HG03442 (cell line): ENCODE measurements at regions not wholly inside any gene's neighbourhood (a gene's known extent, or its start where the extent isn't known, plus 50 kb on each side); places are given as distances from the start of the nearest gene placed in this dataset.
"Not testable (repeated sequence)": the region's sequence is repeated elsewhere in the genome, so short reads cannot be mapped to it uniquely, and the experiment has no call there.

Experiments
- ATAC-seq: cut with Tn5 transposase; IDR thresholded peaks from one replicate; pipeline ENCODE4 v1.9.1; 2021; ENCODE audit warnings: mild to moderate bottlenecking, moderate library complexity; ENCODE audit not compliant: unreplicated experiment

DNA sequence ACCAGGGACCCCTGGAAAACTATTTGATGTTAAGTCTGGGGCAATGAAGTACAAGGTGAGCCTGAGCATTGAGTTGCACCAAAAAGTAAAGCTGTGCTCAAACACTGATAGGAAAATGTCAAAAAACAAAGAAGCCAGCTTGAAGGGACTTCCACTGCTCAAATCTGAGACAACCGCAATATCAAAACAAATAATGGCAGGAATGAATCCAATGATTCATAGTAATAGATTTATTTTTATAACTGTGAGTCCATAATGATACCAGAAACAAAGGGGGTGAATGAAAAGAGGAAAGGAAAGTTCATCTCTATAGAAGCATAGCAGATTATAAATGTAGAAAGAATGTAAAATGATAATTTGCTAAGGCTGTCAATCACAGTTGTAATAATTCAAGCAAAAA, 237.3 kb upstream of the ZBTB20 start:
- ATAC-seq = no peak

DNA sequence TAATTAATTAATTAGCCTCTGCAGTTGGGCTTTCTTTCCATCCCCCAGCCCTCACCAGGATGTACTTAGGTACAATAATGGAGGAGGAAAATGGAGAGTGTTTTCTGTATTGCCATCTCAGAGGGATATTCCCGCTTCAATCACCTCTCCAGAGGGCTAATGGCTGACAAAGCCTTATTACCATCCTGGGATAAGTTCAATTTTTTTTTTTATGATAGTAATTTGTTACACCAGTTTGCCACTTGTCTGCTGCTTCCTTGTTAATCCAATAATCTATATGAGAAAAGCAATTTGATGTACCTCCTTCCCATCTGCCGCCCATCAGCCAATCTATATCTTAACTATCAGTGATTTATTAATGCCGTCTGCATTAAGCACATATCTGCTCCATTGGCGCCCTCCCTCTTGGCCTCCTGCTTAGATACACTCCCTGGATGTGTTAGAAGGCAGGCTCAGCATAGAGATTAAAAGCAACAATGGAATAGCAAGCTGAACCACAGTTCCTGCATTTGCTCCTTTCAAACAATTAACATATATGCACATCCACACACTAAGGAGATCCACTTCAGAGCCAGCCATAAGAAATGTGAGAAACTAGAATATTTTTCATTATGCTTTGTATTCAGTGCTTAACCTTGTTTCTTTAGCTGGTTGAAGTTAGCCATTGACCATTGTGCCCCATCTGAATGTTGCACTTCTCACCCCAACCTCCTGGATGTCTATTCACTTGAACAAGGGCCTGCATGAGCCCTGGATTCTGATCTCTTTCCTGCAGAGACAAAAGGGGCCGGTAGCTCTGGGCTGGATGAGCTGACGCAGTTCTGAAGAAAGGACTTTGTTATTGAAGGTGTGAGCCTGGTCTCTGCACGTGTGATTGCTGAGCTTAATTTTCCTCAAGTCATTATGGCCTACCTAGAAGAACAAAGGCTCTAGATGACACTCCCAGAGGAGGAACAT, 237.3 kb upstream of the GAP43 start:
- ATAC-seq = no peak

DNA sequence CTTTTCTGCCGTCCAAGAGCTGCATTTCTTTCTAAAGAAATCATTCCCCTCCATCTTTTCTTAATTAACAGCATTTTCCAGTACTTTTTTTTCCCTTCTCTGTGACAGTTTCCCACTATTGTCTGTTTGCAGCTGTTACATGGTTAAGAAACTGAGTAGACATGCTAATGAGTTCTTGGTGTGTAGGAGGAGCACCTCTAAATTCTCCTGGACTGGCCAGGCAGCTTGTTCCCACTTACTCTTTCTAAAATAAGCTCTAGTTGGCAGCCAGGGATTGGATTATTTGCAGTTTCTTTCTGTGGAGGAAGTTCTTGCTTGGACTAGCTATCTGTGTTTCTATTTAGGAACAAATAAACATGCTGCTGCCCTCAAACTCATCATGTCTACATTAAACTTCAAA, 235.1 kb upstream of the GAP43 start:
- no peak for ATAC-seq

DNA sequence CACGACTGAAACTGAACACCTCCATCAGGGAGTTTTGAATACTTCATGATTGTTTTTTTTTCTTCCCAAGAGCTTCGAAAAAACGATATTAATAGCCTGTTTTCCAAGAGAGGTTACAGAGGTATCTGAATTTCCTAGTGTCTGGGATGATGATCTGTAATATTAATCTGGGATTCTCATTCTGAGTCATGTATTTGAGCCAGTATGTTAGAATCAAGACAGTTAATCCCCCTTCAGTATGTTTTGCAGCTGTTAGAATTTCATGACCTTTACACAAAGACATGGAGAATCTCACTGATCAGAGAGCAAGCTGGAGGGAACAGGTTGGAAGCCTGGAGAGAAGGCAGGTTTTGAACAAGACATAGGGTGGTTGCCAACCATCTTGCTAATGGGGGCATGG, 234.5 kb upstream of the GAP43 start:
- ATAC-seq = no peak

DNA sequence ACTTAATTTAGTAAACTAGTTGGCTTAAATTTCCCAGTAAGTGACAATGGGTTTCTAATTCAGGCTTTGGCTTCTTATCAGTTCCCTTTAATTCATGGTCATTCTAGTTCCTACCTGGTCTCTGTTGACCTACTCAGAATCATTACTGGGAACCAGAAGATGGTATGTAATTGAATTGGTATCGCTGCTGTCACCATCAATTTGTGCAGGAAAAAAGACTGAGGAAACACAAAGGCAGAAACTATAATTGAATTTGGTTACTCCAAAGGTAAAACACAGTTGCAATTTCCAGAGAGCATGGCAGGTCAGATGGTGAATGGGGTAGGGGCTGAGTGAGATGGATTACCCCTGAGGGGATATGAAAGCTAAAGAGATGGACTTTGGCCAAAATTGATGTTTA, 226.5 kb upstream of the GAP43 start:
- no peak for ATAC-seq

DNA sequence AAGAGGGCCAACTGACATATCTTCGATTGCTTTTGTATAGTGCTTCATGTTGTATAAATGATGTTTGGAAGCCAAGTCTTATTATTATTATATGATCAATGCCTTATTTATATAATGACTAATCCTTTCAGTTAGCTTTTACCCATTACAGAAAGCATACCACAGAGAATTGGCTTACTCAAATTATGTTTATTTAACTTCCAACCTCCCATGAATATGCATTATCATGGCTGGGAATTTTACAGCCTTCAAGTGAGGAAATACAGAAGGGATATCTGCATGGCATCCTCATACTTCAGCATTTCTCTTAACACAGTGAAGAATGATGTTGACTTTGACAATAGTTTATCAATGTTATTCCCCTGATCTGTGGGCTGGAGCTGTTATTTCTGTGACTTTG, 225.9 kb upstream of the GAP43 start:
- ATAC-seq = no peak

DNA sequence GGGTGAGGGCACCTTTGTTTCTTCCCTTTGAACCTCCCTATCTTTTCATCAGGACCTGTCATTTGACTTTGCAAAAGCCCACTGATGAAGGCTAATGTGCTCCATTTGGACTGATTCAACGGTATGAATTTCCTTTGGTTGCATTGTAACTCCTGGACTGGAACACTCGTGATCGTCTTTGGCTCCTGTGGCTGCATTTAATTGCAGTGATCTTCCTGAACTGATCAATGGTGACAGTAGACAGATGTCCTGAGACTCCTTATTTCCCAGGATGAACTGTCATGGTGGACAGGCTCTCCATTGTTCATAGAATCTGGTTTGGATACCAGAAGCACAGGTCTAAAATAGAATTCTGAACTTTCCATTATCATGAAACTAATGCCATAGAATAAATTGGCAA, 224.8 kb upstream of the GAP43 start:
- ATAC-seq = no peak

DNA sequence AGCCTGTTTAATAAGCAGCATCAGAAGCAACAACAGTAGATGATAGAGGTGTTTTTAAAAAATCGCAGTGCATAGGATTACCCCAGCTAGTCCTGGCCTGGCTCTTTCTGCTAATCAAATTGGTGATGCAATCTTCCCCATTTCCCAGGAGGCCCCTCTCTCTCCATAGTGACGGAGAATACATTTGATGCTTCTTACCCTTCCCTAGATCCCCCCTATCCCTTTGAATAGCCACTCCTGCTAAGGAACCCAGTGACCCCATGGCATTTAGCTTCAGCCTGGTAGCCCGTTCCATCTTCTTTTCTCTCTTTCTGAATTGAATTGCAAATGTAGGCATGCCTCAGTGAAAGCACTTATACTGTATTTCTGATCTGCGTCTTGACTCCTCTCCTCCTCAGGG, 223.6 kb upstream of the GAP43 start:
- no peak for ATAC-seq

DNA sequence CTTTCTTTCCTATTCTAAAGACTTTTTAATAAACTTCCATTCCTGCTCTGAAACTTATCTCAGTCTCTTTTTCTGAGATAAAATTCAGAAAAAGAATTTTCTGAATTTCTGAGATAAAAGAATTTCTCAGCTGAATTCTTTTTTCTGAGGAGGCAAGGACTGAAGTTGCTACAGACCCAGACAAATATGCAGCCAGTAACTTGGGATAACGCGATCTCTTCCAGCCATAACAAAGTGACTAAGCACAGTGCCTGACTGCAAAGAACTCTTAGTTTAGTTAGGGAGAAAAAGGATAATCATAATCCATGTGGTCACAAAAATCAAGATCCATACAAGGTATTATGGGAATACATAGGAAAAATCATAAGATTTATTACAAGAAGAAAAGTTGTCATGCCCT, 222.0 kb upstream of the GAP43 start:
- ATAC-seq = no peak

DNA sequence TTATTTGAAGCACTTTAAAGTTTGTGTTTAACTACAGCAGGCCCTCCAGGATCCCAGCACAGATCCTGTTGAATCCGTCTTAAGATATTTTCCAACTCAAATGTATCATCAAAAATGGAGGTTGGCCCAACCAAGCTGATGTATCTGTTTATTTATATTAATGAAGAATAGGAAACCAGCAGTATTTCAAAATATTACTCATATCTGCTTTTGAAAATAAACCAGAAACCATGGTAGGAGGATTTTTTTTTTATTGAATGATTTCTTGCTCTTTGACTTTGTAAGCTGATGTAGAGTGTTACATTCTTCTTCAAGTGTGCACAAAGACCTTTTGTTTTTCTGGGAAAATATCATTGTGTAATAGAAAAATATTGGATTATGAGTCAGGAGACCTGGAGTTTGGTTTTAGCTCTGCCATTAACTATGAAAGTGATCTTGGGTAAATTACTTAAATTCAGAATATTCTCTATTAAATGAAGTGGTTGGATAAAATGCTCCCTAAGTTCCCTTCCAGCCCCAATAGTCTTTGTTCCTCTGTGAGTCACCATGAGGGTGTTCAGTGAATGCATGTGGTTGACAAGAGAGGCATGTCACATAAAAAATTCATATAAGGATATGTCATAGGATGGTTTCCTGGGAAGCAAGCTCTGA, 221.3 kb upstream of the GAP43 start:
- no peak for ATAC-seq

DNA sequence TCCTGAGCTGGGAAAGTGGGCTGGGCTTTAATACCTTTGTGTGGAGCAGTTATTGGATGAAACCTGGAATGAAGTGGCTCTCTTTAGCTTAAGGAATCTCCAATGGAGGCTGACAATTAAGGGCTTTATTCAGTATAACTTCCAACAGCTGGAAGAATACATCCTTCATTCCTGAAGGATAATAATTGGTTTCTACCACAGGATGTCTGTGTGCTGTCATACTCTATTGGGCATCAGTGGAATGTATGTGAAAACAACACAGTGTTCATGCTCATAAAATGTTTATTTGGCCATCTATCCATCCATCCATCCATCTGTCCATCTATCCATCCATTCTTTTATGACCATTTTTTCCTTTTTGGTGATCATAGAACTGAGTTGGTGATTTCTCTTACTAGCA, 220.7 kb upstream of the GAP43 start:
- no peak for ATAC-seq

DNA sequence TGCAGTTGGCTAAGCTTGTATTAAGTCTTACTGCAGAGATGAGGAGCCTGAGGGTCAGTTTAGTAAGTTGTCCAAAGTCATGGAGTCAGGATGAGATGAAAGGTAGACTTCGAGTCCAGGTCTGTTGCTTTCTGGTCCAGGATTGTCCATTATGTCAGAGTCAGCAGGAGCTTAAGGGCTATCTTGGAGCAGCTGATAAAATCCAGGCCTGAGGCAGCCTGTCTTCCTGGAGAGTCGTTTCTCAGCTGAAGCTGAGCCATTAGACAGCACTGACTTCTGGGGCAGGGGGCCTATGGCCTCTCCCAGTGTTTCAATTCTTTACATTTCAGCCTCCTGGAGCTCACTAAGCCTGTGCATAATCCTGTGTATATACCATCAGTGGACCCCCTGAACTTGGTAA, 219.5 kb upstream of the GAP43 start:
- no peak for ATAC-seq

DNA sequence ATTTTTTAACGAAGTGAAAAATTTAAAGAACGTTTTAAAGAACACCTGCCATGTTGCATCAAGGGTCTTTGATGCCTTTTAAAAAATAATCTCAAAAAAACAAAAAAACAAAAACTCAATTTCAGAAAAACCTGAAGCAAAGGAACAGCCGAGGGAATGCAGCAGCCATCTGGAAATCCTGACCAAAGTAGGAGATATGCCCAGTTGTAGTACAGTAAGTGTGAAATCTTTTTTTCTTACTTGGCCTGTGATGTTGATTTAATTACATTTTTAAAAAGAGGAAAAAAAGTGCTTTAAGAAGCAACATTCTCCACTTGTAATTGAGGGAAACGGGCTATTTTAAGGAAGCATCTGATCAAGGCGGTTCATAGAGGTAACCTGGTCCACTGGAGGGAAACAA, 213.7 kb upstream of the GAP43 start:
- ATAC-seq = no peak

DNA sequence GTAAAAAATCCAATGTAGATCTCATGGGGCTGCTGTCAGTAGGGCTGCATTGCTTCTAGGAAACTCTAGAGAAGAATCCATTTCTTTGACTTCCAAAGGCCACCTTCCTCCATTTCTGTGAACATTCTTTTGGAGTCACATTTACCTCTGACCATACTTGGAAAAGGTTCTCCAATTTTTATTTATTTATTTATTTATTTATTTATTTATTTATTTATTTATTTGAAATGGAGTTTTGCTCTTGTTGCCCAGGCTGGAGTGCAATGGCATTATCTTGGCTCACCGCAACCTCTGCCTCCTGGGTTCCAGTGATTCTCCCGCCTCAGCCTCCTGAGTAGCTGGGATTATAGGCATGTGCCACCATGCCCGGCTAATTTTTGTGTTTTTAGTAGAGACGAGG, 208.7 kb upstream of the GAP43 start:
- not testable (repeated sequence) for ATAC-seq

DNA sequence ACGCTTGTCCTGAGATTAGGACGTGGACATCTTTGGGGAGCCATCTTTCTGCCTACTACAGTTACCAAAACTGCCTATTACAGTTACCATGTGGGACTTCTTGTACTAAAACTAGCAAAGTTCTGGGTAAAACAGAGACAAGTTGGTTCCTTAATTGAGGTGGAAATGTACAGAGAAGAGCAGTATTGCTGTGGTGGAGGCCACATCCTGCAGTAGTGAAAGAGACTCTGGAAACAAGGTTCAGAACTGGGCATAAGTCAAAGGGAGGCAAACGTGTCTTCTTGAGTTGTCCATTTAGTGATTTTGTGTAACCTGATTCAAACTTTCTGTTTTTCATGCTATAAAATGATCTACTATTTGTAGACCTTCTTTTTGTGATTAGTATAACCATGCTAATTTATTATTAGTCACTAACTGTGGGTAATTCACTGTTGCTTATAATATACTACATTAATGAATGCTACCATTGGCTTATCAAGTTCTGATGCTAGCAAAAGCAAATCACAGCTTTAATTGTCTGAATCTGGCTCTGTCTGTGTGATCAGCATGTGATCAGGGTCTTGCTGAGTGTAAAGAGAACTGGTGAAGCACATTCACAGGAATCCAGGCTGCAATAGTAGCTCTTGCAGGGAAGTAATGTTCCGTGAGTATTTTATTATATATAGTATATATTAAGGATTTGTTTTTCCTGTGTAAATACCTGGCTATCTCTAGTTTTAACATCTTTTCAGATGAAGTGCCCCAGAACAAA, 207.9 kb upstream of the GAP43 start:
- no peak for ATAC-seq

DNA sequence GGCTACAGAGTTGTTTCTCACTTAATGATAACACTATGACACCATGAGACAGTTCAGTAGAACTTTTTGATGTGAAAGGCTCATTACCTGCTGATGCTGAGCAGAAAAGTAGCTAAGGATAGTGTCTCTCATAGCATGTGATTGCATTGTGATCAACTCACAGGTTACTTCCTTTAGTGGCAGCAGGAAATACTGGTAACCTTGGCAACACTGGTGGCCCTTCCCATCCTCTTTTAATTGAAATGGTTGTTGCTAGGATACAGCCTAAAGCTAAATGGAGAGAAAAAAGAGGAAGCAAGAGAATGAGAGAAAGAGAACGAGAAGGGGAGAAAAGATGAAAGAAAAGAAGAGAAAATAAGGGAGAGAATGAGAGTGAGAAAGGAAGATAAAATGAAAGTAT, 204.7 kb upstream of the GAP43 start:
- no peak for ATAC-seq

DNA sequence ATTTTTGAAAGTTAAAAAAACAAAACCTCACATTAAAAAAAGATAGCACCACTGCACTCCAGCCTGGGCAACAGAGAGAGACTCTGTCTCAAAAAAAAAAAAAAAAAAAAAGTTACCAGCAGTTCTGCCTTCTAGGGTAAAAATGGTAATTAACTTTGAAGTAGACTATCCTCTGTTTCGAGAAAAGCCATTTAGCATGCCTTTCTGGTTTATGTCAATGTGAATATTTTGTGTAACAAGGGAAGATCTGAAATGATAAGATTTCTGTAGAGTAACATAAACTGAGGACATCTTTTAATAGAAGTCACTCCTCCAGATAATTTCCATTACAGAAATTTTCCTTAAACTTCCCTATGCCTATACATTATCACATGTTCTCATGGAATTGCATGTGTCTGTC, 203.2 kb upstream of the GAP43 start:
- no peak for ATAC-seq

DNA sequence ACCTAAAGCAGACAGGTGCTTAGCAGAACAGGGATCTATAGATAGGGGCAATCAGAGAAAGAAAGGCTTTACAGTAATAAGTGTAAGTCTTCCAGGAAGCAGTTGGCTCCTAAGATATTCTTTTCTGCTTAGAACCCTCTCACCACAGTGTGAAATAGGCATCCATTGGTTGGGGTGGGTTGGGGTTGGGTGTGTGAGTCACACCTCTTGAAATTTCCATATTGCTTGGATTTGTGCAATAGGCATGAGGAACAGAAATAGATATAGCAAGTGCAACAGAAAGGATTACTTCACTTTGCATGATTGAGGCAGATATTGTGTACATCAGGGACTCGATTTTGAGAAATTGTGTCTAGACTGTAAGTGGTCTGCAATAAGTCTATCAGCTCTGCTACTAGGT, 200.1 kb upstream of the GAP43 start:
- no peak for ATAC-seq

DNA sequence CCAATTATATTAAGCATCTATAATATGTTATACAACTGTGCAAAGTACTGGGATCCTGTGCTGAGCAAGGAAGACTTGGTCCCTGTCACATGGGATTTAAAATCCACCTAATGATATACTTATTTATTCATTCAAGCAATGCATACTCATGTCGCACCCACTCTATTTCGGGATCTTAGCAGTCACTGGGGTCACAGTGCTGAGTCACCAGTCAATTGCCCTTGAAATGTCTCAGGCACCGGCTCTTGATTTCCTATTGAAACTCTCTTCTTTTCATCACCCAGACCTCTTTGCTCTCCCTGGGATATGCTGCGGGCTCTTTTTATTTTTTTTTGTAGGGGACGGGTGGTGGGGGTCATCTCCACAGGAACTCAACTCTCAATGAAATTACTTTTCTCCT, 194.5 kb upstream of the GAP43 start:
- no peak for ATAC-seq

DNA sequence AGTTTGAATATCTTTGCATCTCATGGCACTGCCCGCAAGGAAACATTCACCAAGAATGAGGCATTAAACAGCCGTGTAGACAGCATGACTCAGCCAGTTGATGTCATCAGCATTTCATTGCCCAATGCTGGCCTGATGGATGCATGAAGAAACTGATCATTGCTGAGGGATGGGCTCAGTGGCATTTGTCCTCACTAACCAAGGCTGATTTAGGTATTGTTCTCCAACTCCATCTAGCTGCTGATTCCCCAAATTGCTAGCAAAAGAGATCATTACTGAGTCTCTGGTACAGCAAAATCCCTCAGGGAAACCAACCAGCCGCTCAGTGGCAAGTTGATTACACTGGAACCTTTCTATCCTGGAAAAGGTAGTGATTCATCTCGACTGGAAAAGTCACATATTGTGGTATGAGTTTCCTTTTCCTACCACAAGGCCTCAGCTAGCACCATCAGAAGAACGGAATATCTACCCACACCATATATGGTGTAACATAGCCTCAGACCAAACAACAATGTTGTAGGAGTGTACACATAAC, 186.5 kb upstream of the GAP43 start:
- ATAC-seq = no peak

DNA sequence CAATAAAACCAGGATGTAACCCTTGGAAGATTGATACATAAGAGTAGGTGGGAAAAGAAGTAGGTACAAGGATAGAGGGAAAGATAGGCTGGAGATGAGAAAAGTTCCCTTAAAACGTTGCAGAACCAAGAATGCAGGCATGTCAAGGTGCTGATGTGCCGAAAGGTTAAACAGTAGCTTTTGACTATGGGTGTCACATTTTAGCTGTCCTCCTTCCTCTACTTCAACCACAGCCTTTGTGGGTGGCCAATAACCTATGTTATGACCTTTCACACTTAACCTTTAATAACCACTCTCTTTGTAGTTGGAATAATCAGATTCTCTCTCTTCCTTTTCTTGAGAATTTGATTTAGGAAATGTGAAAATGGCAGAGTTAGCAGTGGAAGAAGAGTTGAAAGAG, 184.5 kb upstream of the GAP43 start:
- no peak for ATAC-seq

DNA sequence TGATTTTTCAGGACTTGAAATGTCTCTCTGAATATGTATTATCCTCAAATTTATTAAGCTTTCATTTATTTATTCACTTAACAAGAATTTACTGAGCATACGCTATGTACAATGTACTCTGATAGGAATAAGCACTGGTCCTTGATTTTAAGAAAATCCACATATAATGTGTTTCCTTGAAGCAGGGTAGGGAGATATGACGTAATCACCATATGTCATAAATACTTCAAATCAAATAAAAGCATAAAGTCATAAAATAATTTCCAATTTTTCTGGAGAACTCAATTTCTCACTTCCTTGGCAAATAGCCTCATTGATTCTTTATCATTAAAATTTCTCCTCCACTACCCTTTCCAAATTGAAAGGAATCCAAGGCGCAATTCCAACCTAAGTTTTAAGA, 177.8 kb upstream of the GAP43 start:
- ATAC-seq = no peak
